GM12891 (cell line): ENCODE measurements at regions not wholly inside any gene's neighbourhood (a gene's known extent, or its start where the extent isn't known, plus 50 kb on each side); places are given as distances from the start of the nearest gene placed in this dataset.

ENCODE experiments used
- DNase-seq: peaks from one replicate; pipeline ENCODE4 v3.0.0; 2011; ENCODE audit warnings: low spot score; ENCODE audit not compliant: insufficient read length
- FAIRE-seq: peaks from 2 replicates; lab custom pipeline; 2011; peaks lifted over from hg19 to GRCh38; lab: Jason Lieb, UNC
- PAX5 ChIP-seq: IDR thresholded peaks from 2 replicates; pipeline ENCODE4 v1.6.1; 2011; ENCODE audit warnings: low read length, moderate library complexity, mild to moderate bottlenecking; ENCODE audit not compliant: insufficient read depth, severe bottlenecking
- POLR2A ChIP-seq: IDR thresholded peaks from 2 replicates; pipeline ENCODE4 v1.6.1; 2011; ENCODE audit warnings: low read depth, low read length, control low read depth
- POLR2AphosphoS5 ChIP-seq: IDR thresholded peaks from 2 replicates; pipeline ENCODE4 v1.6.1; 2011; ENCODE audit warnings: low read depth, low read length, control low read depth
- POU2F2 ChIP-seq: IDR thresholded peaks from 2 replicates; pipeline ENCODE4 v1.6.1; 2011; ENCODE audit warnings: low read depth, mild to moderate bottlenecking, control low read depth, low read length, moderate library complexity
- SPI1 ChIP-seq: IDR thresholded peaks from 2 replicates; pipeline ENCODE4 v1.6.1; 2011; ENCODE audit warnings: low read depth, low read length, control low read depth
- TAF1 ChIP-seq: IDR thresholded peaks from 2 replicates; pipeline ENCODE4 v1.6.1; 2011; ENCODE audit warnings: low read depth, low read length, control low read depth

GRCh38 chr21:35249636-35250035 is 200.5 kb upstream of the RUNX1 start:
- FAIRE-seq = no peak
- no peak for DNase-seq
- TF ChIP-seq POU2F2 = no peak
- no peak for TF ChIP-seq PAX5
- no peak for TF ChIP-seq SPI1
- no peak for TF ChIP-seq TAF1
- TF ChIP-seq POLR2A = no peak
- no peak for TF ChIP-seq POLR2AphosphoS5

- FAIRE-seq (no peak), DNase-seq (no peak)
- TF ChIP-seq TAF1 = no peak
- TF ChIP-seq PAX5 = no peak
- no peak for TF ChIP-seq POLR2A
- no peak for TF ChIP-seq POU2F2
- no peak for TF ChIP-seq SPI1
- no peak for TF ChIP-seq POLR2AphosphoS5
Observed at GRCh38 chr21:35245879-35246278, 196.8 kb upstream of the RUNX1 start.

- no peak for TF ChIP-seq TAF1
- no peak for TF ChIP-seq SPI1
- TF ChIP-seq POLR2A = no peak
- TF ChIP-seq POU2F2 = no peak
- TF ChIP-seq PAX5 = no peak
- TF ChIP-seq POLR2AphosphoS5 = no peak
- DNase-seq (no peak), FAIRE-seq (no peak)
Observed at GRCh38 chr21:35244514-35244913, 195.4 kb upstream of the RUNX1 start.

DNA sequence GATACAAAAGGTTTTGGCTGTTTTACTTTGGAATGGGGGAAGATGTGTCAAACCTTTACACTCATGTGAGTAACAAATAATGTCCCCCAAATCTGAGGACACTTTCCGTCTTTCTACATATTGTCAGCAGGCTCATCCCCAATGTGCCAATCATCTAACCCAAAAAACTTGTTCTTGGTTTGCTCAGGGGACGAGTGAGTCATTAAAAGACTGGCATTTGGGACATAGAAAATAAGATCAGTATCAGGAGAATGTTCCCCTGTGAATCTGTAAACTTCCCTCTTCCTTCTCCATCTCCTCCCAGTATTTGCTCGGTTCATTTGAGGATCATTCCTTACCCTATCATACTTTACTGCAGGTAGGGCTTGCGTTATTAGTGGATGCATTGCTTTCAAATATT is 194.1 kb upstream of the RUNX1 start:
- no peak for DNase-seq
- no peak for FAIRE-seq
- TF ChIP-seq POLR2AphosphoS5 = no peak
- TF ChIP-seq POLR2A = no peak
- no peak for TF ChIP-seq TAF1
- no peak for TF ChIP-seq POU2F2
- TF ChIP-seq PAX5 = no peak
- TF ChIP-seq SPI1 = no peak

- no peak for TF ChIP-seq TAF1
- no peak for TF ChIP-seq PAX5
- TF ChIP-seq POLR2AphosphoS5 = no peak
- TF ChIP-seq SPI1 = no peak
- no peak for TF ChIP-seq POU2F2
- TF ChIP-seq POLR2A = no peak
- DNase-seq (no peak), FAIRE-seq (no peak)
Observed at GRCh38 chr21:35239811-35240219, 190.7 kb upstream of the RUNX1 start.

- peak; percentile 71 for FAIRE-seq
- TF ChIP-seq POLR2AphosphoS5 (no peak), PAX5 (no peak), TAF1 (no peak), SPI1 (no peak), POLR2A (no peak), POU2F2 (no peak)
- DNase-seq = no peak
Observed at GRCh38 chr21:35238119-35238518, 189.0 kb upstream of the RUNX1 start.

- TF ChIP-seq SPI1 (no peak), PAX5 (no peak), POLR2A (no peak), TAF1 (no peak), POU2F2 (no peak), POLR2AphosphoS5 (no peak)
- FAIRE-seq (no peak), DNase-seq (no peak)
Observed at GRCh38 chr21:35237287-35237686, 188.2 kb upstream of the RUNX1 start.

DNA sequence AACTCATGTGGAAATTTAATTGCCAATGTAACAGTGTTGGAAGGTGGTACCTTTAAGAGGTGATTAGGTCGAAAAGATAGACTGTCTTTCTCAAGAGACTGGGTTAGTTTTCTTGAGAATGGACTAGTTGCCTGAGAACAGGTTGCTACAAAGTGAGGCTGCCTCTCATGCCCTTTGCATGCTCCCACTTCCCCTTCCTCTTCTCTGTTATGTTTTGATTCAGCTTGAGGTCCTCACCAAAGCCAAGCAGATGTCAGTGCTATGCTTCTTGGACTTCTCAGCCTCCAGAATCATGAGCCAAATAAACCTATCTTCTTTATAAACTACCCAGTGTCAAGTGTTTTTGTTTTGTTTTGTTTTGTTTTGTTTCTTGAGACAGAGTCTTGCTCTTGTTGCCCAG is 187.0 kb upstream of the RUNX1 start:
- peak; percentile 98 for FAIRE-seq
- no peak for DNase-seq
- TF ChIP-seq POU2F2 = peak; percentile 88; the same call in 1 of the 2 replicates
- TF ChIP-seq POLR2AphosphoS5 = no peak
- TF ChIP-seq SPI1 = peak; percentile 97
- no peak for TF ChIP-seq TAF1
- no peak for TF ChIP-seq POLR2A
- TF ChIP-seq PAX5 = no peak

- TF ChIP-seq POU2F2 (no peak), POLR2AphosphoS5 (no peak), PAX5 (no peak), POLR2A (no peak), SPI1 (no peak), TAF1 (no peak)
- DNase-seq = no peak
- FAIRE-seq = peak; percentile 82
Observed at GRCh38 chr21:35234725-35235124, 185.6 kb upstream of the RUNX1 start.

DNA sequence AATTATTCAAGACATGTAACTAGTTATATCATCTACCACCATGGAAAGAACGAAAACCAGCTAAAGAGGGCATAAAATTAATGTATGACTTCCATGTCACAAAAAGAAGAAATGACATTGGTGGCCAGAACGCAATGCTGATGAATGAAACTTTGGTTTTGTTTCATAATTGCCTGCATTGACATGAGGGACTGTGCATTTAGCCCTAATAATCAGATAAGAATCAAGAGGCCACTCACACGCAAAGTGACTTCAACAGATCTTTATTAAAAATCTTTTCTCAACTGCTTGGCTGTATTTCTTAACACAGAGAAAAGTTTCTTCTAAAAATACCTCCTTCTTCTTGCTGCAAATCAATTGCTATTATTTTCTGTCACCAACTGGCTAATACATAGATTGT is 184.7 kb upstream of the RUNX1 start:
- FAIRE-seq (no peak), DNase-seq (no peak)
- TF ChIP-seq TAF1 (no peak), POU2F2 (no peak), SPI1 (no peak), PAX5 (no peak), POLR2AphosphoS5 (no peak), POLR2A (no peak)
